ENCODE measurements at regions not wholly inside any gene's neighbourhood (a gene's known extent, or its start where the extent isn't known, plus 50 kb on each side); places are given as distances from the start of the nearest gene placed in this dataset.

GRCh38 chr7:98528079-98528478 lies 89.0 kb upstream of the NPTX2 start:
- TF ChIP-seq CTCF (IDR thresholded peaks at IDR 0.05) (no peak), POLR2A (IDR thresholded peaks at IDR 0.05) (no peak)

Measured in lower leg skin (tissue), 3 donors.